ENCODE measurements at regions not wholly inside any gene's neighbourhood (a gene's known extent, or its start where the extent isn't known, plus 50 kb on each side); places are given as distances from the start of the nearest gene placed in this dataset.

DNA sequence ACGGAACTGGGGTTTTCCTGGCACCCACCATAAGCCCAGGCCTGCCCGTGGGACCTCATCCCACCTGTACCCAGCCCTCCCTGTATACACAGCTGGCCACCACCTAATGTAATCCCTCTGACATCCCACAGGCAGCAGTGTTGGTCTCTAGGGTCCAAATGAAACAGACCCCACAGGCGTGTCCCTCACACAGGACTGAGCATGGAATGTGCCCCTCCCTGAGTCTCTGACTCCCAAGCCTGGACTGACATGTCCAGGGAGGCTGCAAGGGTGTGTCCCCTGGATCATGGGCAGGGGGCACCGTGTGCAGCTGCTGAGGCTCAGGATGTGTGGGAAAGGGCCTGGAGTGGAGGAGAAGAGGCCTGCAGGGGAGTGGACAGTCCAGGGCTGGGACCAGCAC, 50.6 kb upstream of the PPARA start:
- no peak overlapping the region for H3K4me3 ChIP-seq (ENCODE audit: low read depth, low read length)
- no peak for TF ChIP-seq CTCF (IDR thresholded peaks at IDR 0.05; ENCODE audit: control insufficient read depth, extremely low read depth, insufficient read depth)

DNA sequence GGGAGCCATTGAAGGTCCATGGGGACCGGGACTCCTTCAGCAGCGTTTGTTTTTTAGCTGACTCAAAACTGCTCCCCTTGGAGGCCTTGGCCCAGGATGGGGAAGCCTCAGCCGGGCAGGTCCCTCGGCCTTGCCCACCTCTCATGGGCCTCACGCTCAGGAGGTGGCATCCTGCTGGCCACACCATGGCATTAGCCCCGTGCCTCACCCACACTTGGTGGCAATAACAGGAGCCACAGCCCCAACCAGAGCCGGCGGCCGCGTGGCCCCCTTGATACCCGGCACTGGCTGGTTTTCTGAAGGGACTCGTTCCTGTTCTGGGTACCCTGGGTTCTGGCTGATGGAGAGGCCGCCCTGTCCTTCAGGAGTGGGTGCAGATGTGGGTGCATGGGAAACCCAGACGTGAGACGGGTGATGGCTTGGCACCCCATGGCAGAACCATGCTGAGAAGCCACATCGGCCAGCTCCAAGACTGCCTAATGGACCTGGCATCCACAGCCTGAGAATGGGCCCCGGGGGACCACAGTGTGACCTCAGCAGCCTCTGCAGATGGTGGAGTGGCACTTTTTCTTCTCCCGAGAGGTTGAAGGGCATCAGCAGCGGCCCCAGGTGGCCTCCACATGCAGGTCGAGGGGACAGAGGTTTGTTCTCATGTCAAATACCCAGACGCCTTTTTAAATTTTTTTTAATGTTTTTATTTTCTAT, 49.8 kb upstream of the PPARA start:
- TF ChIP-seq CTCF (IDR thresholded peaks at IDR 0.05; ENCODE audit: control insufficient read depth, extremely low read depth, insufficient read depth) = no peak
- no peak for DNase-seq (ENCODE audit: low read depth)
- no peak overlapping the region for H3K4me3 ChIP-seq (ENCODE audit: low read depth, low read length)

More for the DNA sequence above, 50.6 kb upstream of the PPARA start:
- DNase-seq (ENCODE audit: low read depth) = no peak
